ENCODE measurements at regions not wholly inside any gene's neighbourhood (a gene's known extent, or its start where the extent isn't known, plus 50 kb on each side); places are given as distances from the start of the nearest gene placed in this dataset.

DNA sequence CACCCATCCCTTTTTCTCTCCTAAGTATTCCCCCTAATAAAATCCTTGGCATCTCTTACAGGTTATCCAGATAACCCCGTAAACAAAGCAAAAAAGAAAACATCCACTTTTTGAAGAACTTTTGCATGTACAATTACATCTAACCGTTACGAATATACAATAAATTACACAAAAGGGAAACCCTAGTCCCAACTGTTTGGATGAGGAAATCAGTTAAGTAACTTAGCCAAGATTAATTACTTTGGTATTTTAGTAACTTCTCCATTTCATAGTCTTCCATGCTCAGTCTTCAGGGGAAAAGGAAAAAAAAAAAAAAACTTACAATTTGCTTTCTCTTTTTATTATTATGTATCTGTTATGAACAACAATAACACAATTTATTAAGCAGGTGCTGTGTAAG is 212.9 kb downstream of the ACTL7B start:
- TF ChIP-seq, protein P1, sequence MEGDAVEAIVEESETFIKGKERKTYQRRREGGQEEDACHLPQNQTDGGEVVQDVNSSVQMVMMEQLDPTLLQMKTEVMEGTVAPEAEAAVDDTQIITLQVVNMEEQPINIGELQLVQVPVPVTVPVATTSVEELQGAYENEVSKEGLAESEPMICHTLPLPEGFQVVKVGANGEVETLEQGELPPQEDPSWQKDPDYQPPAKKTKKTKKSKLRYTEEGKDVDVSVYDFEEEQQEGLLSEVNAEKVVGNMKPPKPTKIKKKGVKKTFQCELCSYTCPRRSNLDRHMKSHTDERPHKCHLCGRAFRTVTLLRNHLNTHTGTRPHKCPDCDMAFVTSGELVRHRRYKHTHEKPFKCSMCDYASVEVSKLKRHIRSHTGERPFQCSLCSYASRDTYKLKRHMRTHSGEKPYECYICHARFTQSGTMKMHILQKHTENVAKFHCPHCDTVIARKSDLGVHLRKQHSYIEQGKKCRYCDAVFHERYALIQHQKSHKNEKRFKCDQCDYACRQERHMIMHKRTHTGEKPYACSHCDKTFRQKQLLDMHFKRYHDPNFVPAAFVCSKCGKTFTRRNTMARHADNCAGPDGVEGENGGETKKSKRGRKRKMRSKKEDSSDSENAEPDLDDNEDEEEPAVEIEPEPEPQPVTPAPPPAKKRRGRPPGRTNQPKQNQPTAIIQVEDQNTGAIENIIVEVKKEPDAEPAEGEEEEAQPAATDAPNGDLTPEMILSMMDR (IDR thresholded peaks at IDR 0.05): no peak
- TF ChIP-seq POLR2A (IDR thresholded peaks at IDR 0.05): no peak
